GM10847 (cell line): ENCODE measurements at regions not wholly inside any gene's neighbourhood (a gene's known extent, or its start where the extent isn't known, plus 50 kb on each side); places are given as distances from the start of the nearest gene placed in this dataset.

Experiments used
- POLR2A ChIP-seq: IDR thresholded peaks from 2 replicates; pipeline ENCODE4 v1.6.1; 2011; ENCODE audit not compliant: insufficient read length; ENCODE audit errors: extremely low read depth

- no peak for TF ChIP-seq POLR2A
Measured at GRCh38 chr1:173257805-173258204, 50.7 kb upstream of the TNFSF4 start.

GRCh38 chr1:173258479-173259264 lies 51.5 kb upstream of the TNFSF4 start:
- TF ChIP-seq POLR2A, result no peak

GRCh38 chr1:173266841-173267240 lies 59.7 kb upstream of the TNFSF4 start:
- TF ChIP-seq POLR2A, result no peak

DNA sequence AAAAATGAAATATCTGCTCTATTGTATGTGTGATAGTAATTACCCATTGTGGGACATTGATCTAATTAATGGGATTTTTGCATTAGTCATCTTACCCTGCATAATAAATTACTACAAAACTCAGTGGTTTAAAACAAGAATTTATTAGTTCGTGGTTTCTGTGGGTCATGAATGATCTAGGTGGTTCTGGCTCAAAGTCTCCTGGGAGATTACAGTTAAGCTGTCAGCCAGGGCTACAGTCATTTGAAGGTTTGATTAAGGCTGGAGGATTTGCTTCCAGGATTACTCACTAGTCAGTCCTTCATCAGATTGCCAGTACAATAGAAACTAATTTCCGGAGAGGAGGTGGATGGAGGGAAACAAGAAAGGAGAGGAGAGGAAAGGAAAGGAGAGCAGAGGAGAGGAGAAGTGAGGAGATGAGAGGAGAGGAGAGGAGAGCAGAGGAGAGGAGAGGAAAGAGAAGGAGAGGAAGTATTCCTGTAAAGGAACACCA lies 60.4 kb upstream of the TNFSF4 start:
- TF ChIP-seq POLR2A, result no peak

- TF ChIP-seq POLR2A, result no peak
Measured at GRCh38 chr1:173268261-173268660, 61.1 kb upstream of the TNFSF4 start.

GRCh38 chr1:173268786-173269277 lies 61.7 kb upstream of the TNFSF4 start:
- TF ChIP-seq POLR2A, result no peak

DNA sequence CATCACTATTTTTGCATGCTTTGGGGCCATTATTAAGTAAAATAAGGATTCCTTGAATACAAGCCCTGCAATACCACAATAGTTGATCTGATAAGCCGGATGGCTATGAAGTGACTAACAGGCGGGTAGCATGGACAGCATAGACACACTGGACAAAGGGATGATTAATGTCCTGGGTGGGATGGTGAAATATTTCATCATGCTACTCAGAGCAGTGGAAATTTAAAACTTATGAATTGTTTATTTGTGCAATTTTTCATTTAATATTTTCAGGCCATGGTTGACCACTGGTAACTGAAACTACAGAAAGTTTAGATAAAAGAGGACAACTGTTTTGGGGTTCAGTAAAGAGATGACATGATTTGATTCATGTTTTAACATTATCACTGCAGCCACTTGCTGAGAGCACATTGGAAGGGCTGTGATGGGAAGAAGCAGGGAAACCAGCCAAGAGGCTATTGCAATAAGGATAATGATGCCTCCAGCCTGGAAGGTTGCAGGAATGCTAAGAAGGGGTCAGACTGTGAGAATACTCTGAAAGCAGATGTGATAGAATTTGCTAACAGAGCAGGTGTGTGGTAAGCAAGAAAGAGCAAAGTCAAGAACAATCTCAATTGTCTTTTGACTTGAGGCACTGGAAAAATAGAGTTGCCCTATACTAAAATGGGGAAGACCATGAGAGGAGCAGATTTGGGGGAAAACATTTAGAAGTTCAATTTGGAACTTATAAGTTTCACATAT lies 62.5 kb upstream of the TNFSF4 start:
- TF ChIP-seq POLR2A, result no peak

- TF ChIP-seq POLR2A, result no peak
Measured at GRCh38 chr1:173270243-173270642, 63.1 kb upstream of the TNFSF4 start.

DNA sequence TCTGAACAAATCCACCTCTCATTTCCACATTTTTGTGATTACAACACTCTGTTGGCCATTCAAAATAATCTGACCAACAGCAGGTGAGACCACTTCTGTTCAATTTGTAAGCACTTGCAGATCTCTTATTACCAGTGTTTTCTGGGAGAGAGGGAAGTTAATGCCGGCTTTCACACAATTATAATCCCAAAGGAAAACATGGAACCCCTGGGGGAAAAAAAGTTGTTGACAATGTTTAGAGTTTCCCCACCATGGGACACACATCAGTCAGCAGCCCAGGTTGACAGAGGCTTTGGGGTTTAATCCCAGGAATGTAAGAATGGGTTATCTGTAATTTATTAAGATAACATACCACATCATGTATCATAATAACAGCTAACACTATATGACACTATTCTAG lies 68.4 kb upstream of the TNFSF4 start:
- TF ChIP-seq POLR2A, result no peak

DNA sequence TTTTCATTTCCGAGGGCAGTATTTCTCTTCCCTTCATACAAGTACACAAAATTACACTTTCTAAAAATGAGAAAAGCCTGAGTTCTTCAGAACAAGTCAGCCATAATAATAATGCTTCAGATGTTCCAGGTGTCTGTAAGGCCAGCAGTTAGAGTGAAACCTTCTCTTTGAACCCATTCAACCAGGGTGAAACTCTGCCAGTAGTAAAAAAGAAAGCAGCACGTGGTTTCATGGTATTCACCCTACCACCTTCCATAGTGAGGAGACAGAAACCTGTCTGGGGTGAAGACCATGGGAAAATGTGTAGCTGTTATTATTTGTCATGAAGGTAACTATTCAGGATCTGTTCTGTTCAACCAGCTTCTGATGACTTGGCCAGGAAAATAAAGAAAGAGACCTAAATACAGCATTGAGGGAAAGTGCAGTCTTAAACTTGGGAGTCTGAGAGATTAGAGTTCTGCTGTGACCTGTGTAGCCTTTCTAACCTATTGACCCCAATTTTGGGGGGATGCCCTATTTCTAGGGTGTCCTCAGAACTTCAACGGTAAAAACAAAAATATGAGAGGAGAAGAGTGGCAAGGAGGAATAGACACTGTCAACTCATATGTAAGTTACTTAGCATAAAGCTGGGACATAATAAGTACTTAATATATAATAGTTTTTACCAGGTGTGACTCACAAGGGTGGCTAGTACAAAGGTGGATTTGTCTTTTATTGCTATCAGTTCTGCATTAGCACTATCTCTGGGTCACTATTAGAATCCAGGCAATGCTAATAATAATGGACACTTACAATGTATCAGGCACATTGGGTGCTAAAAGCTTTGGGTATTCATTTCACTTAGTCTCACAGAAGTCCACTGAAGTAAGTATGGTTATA lies 70.0 kb upstream of the TNFSF4 start:
- no peak for TF ChIP-seq POLR2A

DNA sequence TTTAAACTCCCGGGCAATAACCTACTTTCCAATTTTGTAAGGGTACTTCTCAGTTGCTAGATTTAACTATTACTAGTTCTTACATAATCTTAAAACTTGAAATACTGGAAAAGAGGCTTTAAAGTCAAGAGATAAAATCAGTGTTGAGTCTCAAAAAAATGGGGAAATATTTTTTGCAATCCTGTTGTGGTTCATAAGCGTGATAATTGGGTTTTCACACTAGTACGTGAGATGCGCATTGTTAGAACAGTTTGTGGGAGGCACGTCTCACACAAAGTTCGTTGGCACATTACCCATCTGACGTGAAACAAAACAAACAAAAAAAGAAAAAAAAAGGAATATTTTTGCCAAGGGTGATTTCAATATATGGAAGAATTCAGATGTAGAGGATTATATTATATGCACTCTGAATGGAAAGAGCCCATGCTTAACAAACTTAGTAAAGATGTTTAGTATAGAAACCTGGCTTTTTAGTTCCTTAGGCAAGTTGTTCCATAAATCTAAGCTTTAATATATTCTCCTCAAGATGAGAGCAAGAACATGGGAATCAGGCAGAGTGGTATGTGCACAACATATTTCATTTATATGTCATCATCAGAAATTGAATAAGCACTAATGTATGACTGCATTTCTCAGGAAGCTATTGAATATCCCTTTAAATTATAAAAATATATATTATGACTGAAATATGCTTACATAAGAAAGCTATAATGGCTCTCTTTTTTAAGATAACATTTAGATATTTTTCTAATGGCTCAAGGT lies 73.9 kb upstream of the TNFSF4 start:
- TF ChIP-seq POLR2A, result no peak

DNA sequence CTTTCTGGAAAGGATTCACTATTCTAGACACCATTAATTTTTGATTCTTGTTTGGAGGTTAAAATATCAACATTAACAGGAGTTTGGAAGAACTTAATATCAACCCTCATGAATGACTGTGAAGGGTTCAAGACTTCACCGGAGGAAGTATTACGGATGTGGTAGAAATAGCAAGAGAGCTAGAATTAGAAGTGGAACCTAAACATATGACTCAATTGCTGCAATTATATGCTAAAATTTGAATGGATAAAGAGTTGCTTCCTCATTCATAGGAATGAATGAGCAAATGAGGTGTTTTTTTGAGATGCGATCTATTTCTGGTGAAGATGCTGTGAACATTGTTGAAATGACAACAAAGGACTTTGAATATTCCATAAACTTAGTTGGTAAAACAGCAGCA lies 77.9 kb upstream of the TNFSF4 start:
- no peak for TF ChIP-seq POLR2A

DNA sequence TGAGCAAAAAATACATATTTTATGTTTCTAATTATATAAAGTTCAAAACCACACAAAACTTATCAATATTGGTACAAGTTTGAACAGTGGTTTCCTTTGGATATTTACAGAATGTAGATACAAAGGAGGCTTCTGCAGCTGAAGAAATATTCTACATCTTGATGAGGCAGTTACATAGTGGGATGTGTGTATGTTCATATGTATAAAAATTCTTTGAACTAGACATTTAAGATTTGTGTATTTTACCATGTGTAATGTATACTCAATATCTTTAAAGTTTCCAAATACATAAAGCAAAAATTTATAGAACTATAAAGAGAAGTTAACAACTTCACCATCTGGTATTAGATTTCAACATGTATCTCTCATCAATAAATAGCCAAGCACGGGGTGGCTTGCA lies 80.7 kb upstream of the TNFSF4 start:
- no peak for TF ChIP-seq POLR2A

GRCh38 chr1:173293756-173294155 lies 86.6 kb upstream of the TNFSF4 start:
- no peak for TF ChIP-seq POLR2A
